ENCODE measurements at regions not wholly inside any gene's neighbourhood (a gene's known extent, or its start where the extent isn't known, plus 50 kb on each side); places are given as distances from the start of the nearest gene placed in this dataset.

DNA sequence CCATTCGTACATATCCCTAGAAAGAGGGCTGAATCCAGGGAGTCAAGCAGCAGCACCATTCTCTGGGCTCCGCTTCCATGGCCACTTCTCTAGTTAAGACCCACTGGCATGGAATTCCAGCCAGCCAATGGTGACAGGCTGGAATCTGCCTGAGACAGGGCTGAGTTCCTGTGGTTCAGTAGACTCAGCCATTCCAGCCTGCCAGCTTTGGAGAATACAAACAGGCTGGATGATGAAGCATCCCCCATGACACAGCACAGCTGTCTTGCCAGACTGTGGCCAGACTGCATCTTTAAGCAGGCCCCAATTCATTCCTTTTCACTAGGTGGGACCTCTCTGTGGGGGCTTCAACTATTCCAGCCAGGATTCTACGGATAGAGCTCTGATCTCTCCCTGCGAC lies 329.6 kb downstream of the XPNPEP1 start:
- Histone ChIP-seq H3K9ac (no peak overlapping the region), H3K36me3 (ENCODE audit: insufficient read depth) (no peaks in the 10 kb centered on the region), H2AFZ (ENCODE audit: low read depth) (no peak overlapping the region), H3K27ac (no peak overlapping the region), H3K4me3 (IDR thresholded peaks at IDR 0.05; ENCODE audit: insufficient read depth, low read depth, low read length) (no peak overlapping the region), H3K27me3 (ENCODE audit: insufficient read depth, low read depth) (no peaks in the 10 kb centered on the region), H3K4me1 (ENCODE audit: low read depth, poor library complexity, severe bottlenecking) (no peaks in the 10 kb centered on the region), H3K4me2 (no peak overlapping the region), H3K79me2 (ENCODE audit: insufficient read depth, low read depth) (no peaks in the 10 kb centered on the region), H4K20me1 (ENCODE audit: insufficient read depth) (no peaks in the 10 kb centered on the region)
- TF ChIP-seq, protein P1, sequence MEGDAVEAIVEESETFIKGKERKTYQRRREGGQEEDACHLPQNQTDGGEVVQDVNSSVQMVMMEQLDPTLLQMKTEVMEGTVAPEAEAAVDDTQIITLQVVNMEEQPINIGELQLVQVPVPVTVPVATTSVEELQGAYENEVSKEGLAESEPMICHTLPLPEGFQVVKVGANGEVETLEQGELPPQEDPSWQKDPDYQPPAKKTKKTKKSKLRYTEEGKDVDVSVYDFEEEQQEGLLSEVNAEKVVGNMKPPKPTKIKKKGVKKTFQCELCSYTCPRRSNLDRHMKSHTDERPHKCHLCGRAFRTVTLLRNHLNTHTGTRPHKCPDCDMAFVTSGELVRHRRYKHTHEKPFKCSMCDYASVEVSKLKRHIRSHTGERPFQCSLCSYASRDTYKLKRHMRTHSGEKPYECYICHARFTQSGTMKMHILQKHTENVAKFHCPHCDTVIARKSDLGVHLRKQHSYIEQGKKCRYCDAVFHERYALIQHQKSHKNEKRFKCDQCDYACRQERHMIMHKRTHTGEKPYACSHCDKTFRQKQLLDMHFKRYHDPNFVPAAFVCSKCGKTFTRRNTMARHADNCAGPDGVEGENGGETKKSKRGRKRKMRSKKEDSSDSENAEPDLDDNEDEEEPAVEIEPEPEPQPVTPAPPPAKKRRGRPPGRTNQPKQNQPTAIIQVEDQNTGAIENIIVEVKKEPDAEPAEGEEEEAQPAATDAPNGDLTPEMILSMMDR (conservative IDR thresholded peaks at IDR 0.05; ENCODE audit: low read depth, low read length), result no peak

DNA sequence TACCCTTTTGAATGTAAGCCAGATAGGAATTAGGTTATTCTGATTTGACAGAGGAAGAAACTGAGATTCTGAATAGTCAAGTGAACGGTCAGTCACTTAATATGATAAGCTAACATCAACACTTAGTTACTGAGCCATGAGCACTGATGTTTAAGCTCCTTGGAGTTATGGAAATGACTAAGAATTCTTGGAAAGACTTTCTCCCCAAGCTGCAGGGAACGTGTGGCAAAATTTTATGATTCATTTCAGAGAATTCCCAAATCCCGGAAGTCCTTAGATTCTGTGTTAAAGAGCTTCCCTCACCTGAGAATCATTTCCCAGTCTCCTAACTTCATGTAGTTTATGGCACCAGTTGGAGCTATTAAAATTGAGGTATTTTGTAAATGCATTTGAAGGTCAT lies 330.9 kb downstream of the XPNPEP1 start:
- Histone ChIP-seq H3K27me3 (ENCODE audit: insufficient read depth, low read depth) (no peaks in the 10 kb centered on the region), H3K9ac (no peak overlapping the region), H2AFZ (ENCODE audit: low read depth) (no peak overlapping the region), H3K36me3 (ENCODE audit: insufficient read depth) (no peaks in the 10 kb centered on the region), H3K4me3 (IDR thresholded peaks at IDR 0.05; ENCODE audit: insufficient read depth, low read depth, low read length) (no peak overlapping the region), H3K27ac (no peak overlapping the region), H3K79me2 (ENCODE audit: insufficient read depth, low read depth) (no peaks in the 10 kb centered on the region), H3K4me1 (ENCODE audit: low read depth, poor library complexity, severe bottlenecking) (no peaks in the 10 kb centered on the region), H4K20me1 (ENCODE audit: insufficient read depth) (no peaks in the 10 kb centered on the region), H3K4me2 (no peak overlapping the region)
- TF ChIP-seq, protein P1 (conservative IDR thresholded peaks at IDR 0.05; ENCODE audit: low read depth, low read length), result no peak

DNA sequence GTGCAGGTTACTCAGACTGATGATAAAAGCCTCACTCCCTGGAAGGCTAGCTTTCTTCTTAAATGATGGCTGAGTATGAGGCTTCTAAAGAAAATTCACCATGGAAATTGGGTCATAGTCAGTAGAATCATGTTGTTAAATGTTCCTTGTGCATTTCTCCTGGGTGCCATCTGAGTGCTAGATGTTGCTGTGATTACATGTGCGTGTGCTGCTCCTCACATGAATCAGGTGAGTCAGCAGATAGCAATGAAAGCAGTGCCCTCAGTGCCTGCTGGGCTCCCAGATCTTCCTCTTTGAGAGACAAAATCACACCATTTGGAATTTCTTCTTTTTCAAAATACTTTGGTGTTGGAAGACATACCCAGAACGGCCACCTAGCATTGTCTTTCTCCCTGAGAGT lies 331.7 kb downstream of the XPNPEP1 start:
- Histone ChIP-seq H2AFZ (ENCODE audit: low read depth) (no peak overlapping the region), H3K27ac (no peak overlapping the region), H3K36me3 (ENCODE audit: insufficient read depth) (no peaks in the 10 kb centered on the region), H3K27me3 (ENCODE audit: insufficient read depth, low read depth) (no peaks in the 10 kb centered on the region), H3K4me2 (no peak overlapping the region), H3K4me1 (ENCODE audit: low read depth, poor library complexity, severe bottlenecking) (no peaks in the 10 kb centered on the region), H4K20me1 (ENCODE audit: insufficient read depth) (no peaks in the 10 kb centered on the region), H3K9ac (no peak overlapping the region), H3K4me3 (IDR thresholded peaks at IDR 0.05; ENCODE audit: insufficient read depth, low read depth, low read length) (no peak overlapping the region), H3K79me2 (ENCODE audit: insufficient read depth, low read depth) (no peaks in the 10 kb centered on the region)
- TF ChIP-seq, protein P1 (conservative IDR thresholded peaks at IDR 0.05; ENCODE audit: low read depth, low read length), result no peak

DNA sequence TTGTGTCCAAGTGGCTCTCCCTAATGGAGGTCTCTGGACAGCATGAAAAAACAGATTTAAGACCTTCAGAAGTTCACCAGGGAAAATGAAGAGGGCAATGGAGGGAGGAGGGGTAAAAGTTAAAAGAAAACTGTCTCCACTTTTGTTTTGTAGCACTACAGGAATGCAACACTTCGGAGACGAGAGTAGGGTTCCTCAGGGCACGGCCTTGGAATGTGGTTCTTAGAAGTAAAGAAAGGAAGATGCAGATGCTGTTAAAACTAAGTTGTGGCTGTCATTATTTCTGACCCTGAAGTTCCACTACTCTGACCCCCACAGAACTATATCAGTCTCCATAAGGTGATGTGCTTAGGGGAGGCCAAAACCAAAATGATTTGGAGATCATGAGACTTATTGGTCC lies 335.1 kb downstream of the XPNPEP1 start:
- TF ChIP-seq, protein P1 (conservative IDR thresholded peaks at IDR 0.05; ENCODE audit: low read depth, low read length), result no peak
- Histone ChIP-seq H3K27me3 (ENCODE audit: insufficient read depth, low read depth) (no peaks in the 10 kb centered on the region), H3K4me2 (no peak overlapping the region), H3K27ac (no peak overlapping the region), H3K79me2 (ENCODE audit: insufficient read depth, low read depth) (no peaks in the 10 kb centered on the region), H3K4me1 (ENCODE audit: low read depth, poor library complexity, severe bottlenecking) (no peaks in the 10 kb centered on the region), H3K36me3 (ENCODE audit: insufficient read depth) (no peaks in the 10 kb centered on the region), H2AFZ (ENCODE audit: low read depth) (no peak overlapping the region), H3K4me3 (IDR thresholded peaks at IDR 0.05; ENCODE audit: insufficient read depth, low read depth, low read length) (no peak overlapping the region), H4K20me1 (ENCODE audit: insufficient read depth) (no peaks in the 10 kb centered on the region), H3K9ac (no peak overlapping the region)

DNA sequence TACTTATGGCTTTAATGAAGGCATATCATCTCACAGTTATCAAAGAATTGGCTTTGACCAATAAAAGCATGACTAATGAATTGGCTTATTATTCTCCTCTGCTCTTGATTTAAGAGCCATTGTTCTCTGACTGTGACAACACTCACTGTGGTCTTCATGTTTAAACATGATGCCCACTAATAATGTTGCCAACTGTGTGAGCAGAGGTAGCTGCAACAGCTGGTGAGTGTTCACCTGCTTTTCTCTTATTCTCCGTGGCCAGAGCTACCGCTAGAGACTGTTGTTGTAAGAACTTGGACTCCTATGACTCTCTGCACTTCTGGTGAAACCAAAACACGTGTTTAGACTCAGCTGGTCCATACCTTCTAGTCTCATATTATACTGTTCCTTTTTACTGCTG lies 335.9 kb downstream of the XPNPEP1 start:
- H4K20me1 ChIP-seq (ENCODE audit: insufficient read depth), result no peaks in the 10 kb centered on the region
- no peak overlapping the region for H3K4me3 ChIP-seq (IDR thresholded peaks at IDR 0.05; ENCODE audit: insufficient read depth, low read depth, low read length)
- no peaks in the 10 kb centered on the region for H3K79me2 ChIP-seq (ENCODE audit: insufficient read depth, low read depth)
- no peak overlapping the region for H3K4me2 ChIP-seq
- H2AFZ ChIP-seq (ENCODE audit: low read depth), result no peak overlapping the region
- H3K27me3 ChIP-seq (ENCODE audit: insufficient read depth, low read depth), result no peaks in the 10 kb centered on the region
- TF ChIP-seq, protein P1 (conservative IDR thresholded peaks at IDR 0.05; ENCODE audit: low read depth, low read length), result no peak
- no peaks in the 10 kb centered on the region for H3K4me1 ChIP-seq (ENCODE audit: low read depth, poor library complexity, severe bottlenecking)
- no peak overlapping the region for H3K27ac ChIP-seq
- no peaks in the 10 kb centered on the region for H3K36me3 ChIP-seq (ENCODE audit: insufficient read depth)
- no peak overlapping the region for H3K9ac ChIP-seq

Measured in KMS-11 (cell line).